ENCODE measurements at regions not wholly inside any gene's neighbourhood (a gene's known extent, or its start where the extent isn't known, plus 50 kb on each side); places are given as distances from the start of the nearest gene placed in this dataset.

DNA sequence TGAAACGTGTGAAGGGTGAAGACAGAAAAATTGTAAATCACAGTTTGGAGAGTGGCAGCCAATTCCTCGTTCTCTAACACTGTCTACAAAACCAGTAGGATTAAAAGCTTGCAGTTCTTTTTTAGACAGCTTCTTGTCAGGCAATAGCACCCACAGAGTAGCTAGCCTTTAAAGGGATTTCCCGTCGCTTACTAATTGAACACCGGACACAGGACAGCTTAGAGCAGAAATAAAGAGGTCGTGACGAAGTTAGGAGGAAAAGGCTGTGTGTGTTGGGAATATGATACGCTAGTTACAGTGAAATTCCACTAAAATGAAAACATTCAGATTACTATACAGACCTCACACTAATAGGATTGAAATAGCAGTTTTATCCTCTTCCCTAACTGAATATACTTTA, 149.1 kb upstream of the FLRT2 start:
- TF ChIP-seq POLR2A (IDR thresholded peaks at IDR 0.05; ENCODE audit: low read length) (no peak), GATA1 (IDR thresholded peaks at IDR 0.05; ENCODE audit: low read depth, low read length) (no peak)

Measured in erythroblast (primary cell).